ENCODE measurements at regions not wholly inside any gene's neighbourhood (a gene's known extent, or its start where the extent isn't known, plus 50 kb on each side); places are given as distances from the start of the nearest gene placed in this dataset.
"Not testable (repeated sequence)": the region's sequence is repeated elsewhere in the genome, so short reads cannot be mapped to it uniquely, and the experiment has no call there.

- DNase-seq (ENCODE audit: low read depth): no peak
- H3K4me3 ChIP-seq (ENCODE audit: control insufficient read depth, low read depth, low read length): no peak overlapping the region
- TF ChIP-seq, protein P1, sequence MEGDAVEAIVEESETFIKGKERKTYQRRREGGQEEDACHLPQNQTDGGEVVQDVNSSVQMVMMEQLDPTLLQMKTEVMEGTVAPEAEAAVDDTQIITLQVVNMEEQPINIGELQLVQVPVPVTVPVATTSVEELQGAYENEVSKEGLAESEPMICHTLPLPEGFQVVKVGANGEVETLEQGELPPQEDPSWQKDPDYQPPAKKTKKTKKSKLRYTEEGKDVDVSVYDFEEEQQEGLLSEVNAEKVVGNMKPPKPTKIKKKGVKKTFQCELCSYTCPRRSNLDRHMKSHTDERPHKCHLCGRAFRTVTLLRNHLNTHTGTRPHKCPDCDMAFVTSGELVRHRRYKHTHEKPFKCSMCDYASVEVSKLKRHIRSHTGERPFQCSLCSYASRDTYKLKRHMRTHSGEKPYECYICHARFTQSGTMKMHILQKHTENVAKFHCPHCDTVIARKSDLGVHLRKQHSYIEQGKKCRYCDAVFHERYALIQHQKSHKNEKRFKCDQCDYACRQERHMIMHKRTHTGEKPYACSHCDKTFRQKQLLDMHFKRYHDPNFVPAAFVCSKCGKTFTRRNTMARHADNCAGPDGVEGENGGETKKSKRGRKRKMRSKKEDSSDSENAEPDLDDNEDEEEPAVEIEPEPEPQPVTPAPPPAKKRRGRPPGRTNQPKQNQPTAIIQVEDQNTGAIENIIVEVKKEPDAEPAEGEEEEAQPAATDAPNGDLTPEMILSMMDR (conservative IDR thresholded peaks at IDR 0.05; ENCODE audit: control insufficient read depth, insufficient read depth, low read depth, low read length): no peak
Observed at GRCh38 chr14:38003746-38004609, 203.7 kb upstream of the SSTR1 start.

DNA sequence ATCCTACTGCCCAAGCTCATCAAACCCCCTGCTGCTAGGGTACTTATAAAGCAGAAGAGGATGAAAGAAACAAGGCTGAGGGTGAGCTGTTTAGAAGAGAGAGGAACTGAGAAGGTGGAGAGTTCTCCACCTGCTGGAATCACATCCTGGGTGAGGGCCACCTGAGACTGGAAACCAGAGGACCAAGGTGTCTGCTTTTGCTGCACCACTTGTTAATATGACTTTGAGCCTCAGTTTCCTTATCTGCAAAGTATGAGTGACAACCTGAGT lies 203.2 kb upstream of the SSTR1 start:
- TF ChIP-seq, protein P1 (conservative IDR thresholded peaks at IDR 0.05; ENCODE audit: control insufficient read depth, insufficient read depth, low read depth, low read length): no peak
- no peak for DNase-seq (ENCODE audit: low read depth)
- no peak overlapping the region for H3K4me3 ChIP-seq (ENCODE audit: control insufficient read depth, low read depth, low read length)

- peak; percentile 31 for DNase-seq (ENCODE audit: low read depth)
Observed at GRCh38 chr14:38011156-38011555, 196.5 kb upstream of the SSTR1 start.

GRCh38 chr14:38012056-38012455 lies 195.6 kb upstream of the SSTR1 start:
- H3K4me3 ChIP-seq (ENCODE audit: control insufficient read depth, low read depth, low read length): no peak overlapping the region
- TF ChIP-seq, protein P1 (conservative IDR thresholded peaks at IDR 0.05; ENCODE audit: control insufficient read depth, insufficient read depth, low read depth, low read length): no peak
- DNase-seq (ENCODE audit: low read depth): no peak

More at GRCh38 chr14:38011156-38011555, 196.5 kb upstream of the SSTR1 start:
- H3K4me3 ChIP-seq (ENCODE audit: control insufficient read depth, low read depth, low read length): not testable (repeated sequence)

GRCh38 chr14:38016497-38016896 lies 191.2 kb upstream of the SSTR1 start:
- DNase-seq (ENCODE audit: low read depth): peak; percentile 9
- no peak overlapping the region for H3K4me3 ChIP-seq (ENCODE audit: control insufficient read depth, low read depth, low read length)
- TF ChIP-seq, protein P1 (conservative IDR thresholded peaks at IDR 0.05; ENCODE audit: control insufficient read depth, insufficient read depth, low read depth, low read length): peak; percentile 46

DNA sequence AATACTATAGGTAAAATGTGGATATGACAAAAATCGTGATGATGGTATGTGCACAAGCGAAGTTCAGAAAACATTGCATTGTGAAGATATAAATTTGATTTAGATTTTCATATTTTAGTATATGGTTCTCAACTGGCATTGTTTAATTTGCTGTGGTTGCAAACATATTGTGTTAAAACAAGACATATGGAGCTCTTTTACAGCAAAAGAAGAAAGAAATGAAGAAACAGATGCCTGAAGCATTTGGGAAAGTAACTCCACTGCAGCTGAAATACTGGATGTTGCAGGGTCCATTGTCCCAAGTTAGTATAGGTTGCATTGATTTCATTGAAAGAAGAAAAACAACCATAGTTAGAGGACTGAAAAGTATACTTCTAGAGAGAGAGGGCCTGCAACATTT lies 185.8 kb upstream of the SSTR1 start:
- DNase-seq (ENCODE audit: low read depth): no peak
- H3K4me3 ChIP-seq (ENCODE audit: control insufficient read depth, low read depth, low read length): no peak overlapping the region
- TF ChIP-seq, protein P1 (conservative IDR thresholded peaks at IDR 0.05; ENCODE audit: control insufficient read depth, insufficient read depth, low read depth, low read length): no peak

- TF ChIP-seq, protein P1 (conservative IDR thresholded peaks at IDR 0.05; ENCODE audit: control insufficient read depth, insufficient read depth, low read depth, low read length): no peak
- no peak for DNase-seq (ENCODE audit: low read depth)
- H3K4me3 ChIP-seq (ENCODE audit: control insufficient read depth, low read depth, low read length): no peak overlapping the region
Observed at GRCh38 chr14:38022775-38023174, 184.9 kb upstream of the SSTR1 start.
